ENCODE measurements at regions not wholly inside any gene's neighbourhood (a gene's known extent, or its start where the extent isn't known, plus 50 kb on each side); places are given as distances from the start of the nearest gene placed in this dataset.

DNA sequence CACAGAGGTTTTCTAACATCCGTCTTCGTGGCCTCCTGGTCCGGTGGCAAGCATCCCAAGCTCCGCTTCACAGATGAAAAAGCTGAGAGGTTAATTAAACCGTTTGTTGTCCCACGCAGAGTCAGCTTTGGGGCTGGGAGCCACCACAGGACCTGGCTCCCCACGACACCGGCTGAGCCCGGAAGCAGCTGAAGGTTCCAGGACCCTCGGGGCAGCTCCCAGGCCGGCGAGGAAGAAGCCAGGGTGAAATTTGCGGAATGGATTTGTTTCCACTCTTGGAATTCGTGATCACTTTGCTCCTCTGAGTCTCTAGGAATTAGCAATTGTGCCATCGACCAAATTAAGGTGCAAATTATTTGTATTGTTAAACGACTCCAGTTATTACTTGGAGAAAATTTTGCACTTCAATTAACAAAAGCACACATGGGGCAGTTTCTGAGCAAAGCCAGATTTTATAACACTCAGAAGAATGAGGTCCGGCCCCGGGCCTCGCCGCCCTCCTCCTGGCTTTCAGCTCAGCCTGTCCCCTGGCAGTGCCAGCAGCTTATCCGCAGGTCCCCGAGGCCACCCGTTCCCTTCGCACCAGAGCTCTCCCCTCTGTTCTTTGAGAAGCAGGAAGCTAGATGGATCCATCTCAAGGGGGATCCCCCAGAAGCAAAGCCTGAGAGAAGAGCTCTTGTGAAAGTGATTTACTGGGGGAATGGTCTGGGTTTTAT, 69.1 kb downstream of the SIK1 start:
- TF ChIP-seq CBX5 (IDR thresholded peaks at IDR 0.05; ENCODE audit: low read depth, low read length): no peak
- TF ChIP-seq CBX8 (IDR thresholded peaks at IDR 0.05; ENCODE audit: borderline replicate concordance, low read depth, low read length): no peak
- no peak for TF ChIP-seq RAD21 (IDR thresholded peaks at IDR 0.05 in 1 of 2, conservative IDR thresholded peaks at IDR 0.05 in 1 of 2; ENCODE audit: low read depth in 2 of 2, low read length in 2 of 2)
- TF ChIP-seq, protein P1, sequence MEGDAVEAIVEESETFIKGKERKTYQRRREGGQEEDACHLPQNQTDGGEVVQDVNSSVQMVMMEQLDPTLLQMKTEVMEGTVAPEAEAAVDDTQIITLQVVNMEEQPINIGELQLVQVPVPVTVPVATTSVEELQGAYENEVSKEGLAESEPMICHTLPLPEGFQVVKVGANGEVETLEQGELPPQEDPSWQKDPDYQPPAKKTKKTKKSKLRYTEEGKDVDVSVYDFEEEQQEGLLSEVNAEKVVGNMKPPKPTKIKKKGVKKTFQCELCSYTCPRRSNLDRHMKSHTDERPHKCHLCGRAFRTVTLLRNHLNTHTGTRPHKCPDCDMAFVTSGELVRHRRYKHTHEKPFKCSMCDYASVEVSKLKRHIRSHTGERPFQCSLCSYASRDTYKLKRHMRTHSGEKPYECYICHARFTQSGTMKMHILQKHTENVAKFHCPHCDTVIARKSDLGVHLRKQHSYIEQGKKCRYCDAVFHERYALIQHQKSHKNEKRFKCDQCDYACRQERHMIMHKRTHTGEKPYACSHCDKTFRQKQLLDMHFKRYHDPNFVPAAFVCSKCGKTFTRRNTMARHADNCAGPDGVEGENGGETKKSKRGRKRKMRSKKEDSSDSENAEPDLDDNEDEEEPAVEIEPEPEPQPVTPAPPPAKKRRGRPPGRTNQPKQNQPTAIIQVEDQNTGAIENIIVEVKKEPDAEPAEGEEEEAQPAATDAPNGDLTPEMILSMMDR (IDR thresholded peaks at IDR 0.05; ENCODE audit: control extremely low read depth in 1 of 3, insufficient read depth in 1 of 3, low read depth in 1 of 3, low read length in 3 of 3): no peak
- TF ChIP-seq TAF1 (IDR thresholded peaks at IDR 0.05; ENCODE audit: low read depth, low read length): no peak
- no peak for TF ChIP-seq ASH2L (IDR thresholded peaks at IDR 0.05; ENCODE audit: low read length)
- TF ChIP-seq CHD2 (IDR thresholded peaks at IDR 0.05; ENCODE audit: low read length): no peak

Measured in H1 (cell line).